Ovary (tissue), 7 donors: ENCODE measurements at regions not wholly inside any gene's neighbourhood (a gene's known extent, or its start where the extent isn't known, plus 50 kb on each side); places are given as distances from the start of the nearest gene placed in this dataset.

Experiments
- DNase-seq, 5 donors: peaks; one replicate each; pipeline ENCODE4 v3.0.0-alpha.2; 2019 to 2020
- H3K27ac ChIP-seq, 2 donors: fragments of 200-600 bp; one replicate each; pipeline versions ENCODE4 v1.5.1 to v1.8.0; 2019 to 2022
- H3K27me3 ChIP-seq: fragments of 200-600 bp; one replicate; pipeline ENCODE4 v1.8.0; 2022
- H3K36me3 ChIP-seq: fragments of 200-600 bp; sonication (generic); one replicate; pipeline ENCODE4 v1.5.1; 2019
- H3K4me1 ChIP-seq: one replicate; pipeline ENCODE4 v1.8.1; 2013; ENCODE audit warnings: mild to moderate bottlenecking, moderate library complexity; ENCODE audit not compliant: insufficient read depth
- H3K4me3 ChIP-seq: fragments of 200-600 bp; sonication (generic); one replicate; pipeline ENCODE4 v1.5.1; 2017
- H3K9me3 ChIP-seq, 2 donors: fragments of 200-600 bp in 1 of 2; sonication (generic) in 1 of 2; one replicate each; pipeline versions ENCODE4 v1.5.1 to v1.8.1; 2013 to 2019; ENCODE audit warnings: mild to moderate bottlenecking in 1 of 2, moderate library complexity in 1 of 2
- EP300 ChIP-seq: sonication (generic); formaldehyde crosslinking; IDR thresholded peaks from one replicate; pipeline ENCODE4 v1.6.1; 2017; ENCODE audit warnings: antibody characterized with exemption
- POLR2A ChIP-seq: fragments of 450-650 bp; IDR thresholded peaks from one replicate; pipeline ENCODE4 v1.6.1; 2017; ENCODE audit warnings: antibody characterized with exemption, mild to moderate bottlenecking, moderate library complexity
- WGBS, 3 donors: extraction: QIAGEN DNeasy Blood & Tissue Kit in 1 of 3; methylation state at CpG; one replicate each; pipeline versions ENCODE4 v1.1.5 to v1.1.7; 2013 to 2017; 5-methylcytosine and 5-hydroxymethylcytosine counted together
- intact Hi-C, 4 donors: fragments of 100-400 bp; cut with DNase I; formaldehyde crosslinking; loops; one replicate each; pipeline versions ENCODE4 v1.11.0 to v1.15.1; 2022 to 2023
- TF ChIP-seq, protein P1 (sequence below), 3 donors: fragments of 450-650 bp in 2 of 3; fragments of 200-600 bp in 1 of 3; IDR thresholded peaks; one replicate each; pipeline versions ENCODE4 v1.5.1 to v1.8.0; 2016 to 2022; ENCODE audit warnings: antibody characterized with exemption in 3 of 3, mild to moderate bottlenecking in 1 of 3
- donor health status: DM: no; HTN: no; CAD: no; lungs with moderate emphysema.
- donor health status: DM: no; HTN: no; CAD: no.
- donor health status: Bipolar disorder and iron deficiency.
- donor health status: DM: no; HTN: no; CAD: no.
- donor health status: DM: yes; HTN: yes; CAD: no.

DNA sequence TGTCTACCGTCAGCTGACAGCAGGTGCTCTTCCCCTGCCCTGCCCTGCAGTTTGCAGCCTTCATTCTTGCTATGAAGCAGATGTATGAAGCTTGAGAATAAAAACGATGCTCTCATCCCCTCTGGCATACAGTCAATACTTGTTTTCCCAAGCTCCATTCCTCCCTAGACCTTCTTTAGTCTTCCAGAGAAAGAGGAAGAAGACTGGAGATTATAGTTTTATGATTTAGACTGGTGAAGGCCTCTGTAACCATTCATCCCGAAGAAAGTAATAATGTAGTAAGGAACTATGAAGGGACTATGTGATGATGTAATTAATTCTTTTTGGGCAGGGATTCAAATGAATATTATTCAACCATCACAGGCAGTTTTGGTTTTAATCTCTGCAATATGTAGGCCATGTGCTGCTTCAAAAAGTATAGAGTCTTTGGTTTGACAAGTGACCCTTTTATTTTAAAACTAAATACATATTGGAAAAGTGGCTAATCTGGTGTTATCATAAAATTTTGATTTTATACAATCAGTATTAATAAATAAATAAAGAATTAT, 242.4 kb upstream of the KIAA1217 start:
- no peak overlapping the region for H3K4me3 ChIP-seq
- H3K27ac ChIP-seq, result no peak overlapping the region
- H3K4me1 ChIP-seq, result no peaks in the 10 kb centered on the region
- H3K36me3 ChIP-seq, result no peaks in the 10 kb centered on the region
- intact Hi-C loops, result no loop called here
- no peaks in the 10 kb centered on the region for H3K9me3 ChIP-seq
- H3K27me3 ChIP-seq, result no peaks in the 10 kb centered on the region
- WGBS, 3 donors, result 23 to 37% (median 37%) methylated on average over 3 of the region's 3 CpGs
- no peak for DNase-seq
- TF ChIP-seq, protein P1, sequence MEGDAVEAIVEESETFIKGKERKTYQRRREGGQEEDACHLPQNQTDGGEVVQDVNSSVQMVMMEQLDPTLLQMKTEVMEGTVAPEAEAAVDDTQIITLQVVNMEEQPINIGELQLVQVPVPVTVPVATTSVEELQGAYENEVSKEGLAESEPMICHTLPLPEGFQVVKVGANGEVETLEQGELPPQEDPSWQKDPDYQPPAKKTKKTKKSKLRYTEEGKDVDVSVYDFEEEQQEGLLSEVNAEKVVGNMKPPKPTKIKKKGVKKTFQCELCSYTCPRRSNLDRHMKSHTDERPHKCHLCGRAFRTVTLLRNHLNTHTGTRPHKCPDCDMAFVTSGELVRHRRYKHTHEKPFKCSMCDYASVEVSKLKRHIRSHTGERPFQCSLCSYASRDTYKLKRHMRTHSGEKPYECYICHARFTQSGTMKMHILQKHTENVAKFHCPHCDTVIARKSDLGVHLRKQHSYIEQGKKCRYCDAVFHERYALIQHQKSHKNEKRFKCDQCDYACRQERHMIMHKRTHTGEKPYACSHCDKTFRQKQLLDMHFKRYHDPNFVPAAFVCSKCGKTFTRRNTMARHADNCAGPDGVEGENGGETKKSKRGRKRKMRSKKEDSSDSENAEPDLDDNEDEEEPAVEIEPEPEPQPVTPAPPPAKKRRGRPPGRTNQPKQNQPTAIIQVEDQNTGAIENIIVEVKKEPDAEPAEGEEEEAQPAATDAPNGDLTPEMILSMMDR (IDR thresholded peaks at IDR 0.05), result no peak
- TF ChIP-seq POLR2A (no peak), EP300 (no peak)

DNA sequence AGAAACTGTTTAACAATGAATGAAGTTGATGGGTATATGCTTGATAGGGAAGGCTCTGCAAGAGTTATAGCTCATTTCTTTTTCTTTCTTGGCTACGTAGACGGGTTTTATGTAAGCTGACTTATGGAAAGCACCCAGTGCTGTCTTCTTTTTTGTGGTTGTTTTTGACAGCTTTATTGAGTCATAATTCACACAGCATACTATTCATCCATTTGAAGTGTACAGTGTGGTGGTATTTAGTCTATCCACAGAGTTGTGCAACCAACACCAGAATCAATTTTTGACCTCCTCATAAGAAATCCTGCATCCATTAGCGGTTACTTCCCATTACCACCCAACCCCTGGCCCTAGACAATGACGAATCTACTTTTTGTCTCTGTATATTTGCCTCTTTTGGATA, 240.6 kb upstream of the KIAA1217 start:
- Histone ChIP-seq H3K27ac (no peak overlapping the region), H3K36me3 (no peaks in the 10 kb centered on the region), H3K27me3 (no peaks in the 10 kb centered on the region), H3K9me3 (no peaks in the 10 kb centered on the region), H3K4me1 (no peaks in the 10 kb centered on the region), H3K4me3 (no peak overlapping the region)
- WGBS, 3 donors, result 76 to 78% (median 77%) methylated on average over 4 of the region's 4 CpGs
- intact Hi-C loops, result no loop called here
- no peak for DNase-seq
- TF ChIP-seq, protein P1 (IDR thresholded peaks at IDR 0.05), result no peak
- TF ChIP-seq POLR2A (no peak), EP300 (no peak)

DNA sequence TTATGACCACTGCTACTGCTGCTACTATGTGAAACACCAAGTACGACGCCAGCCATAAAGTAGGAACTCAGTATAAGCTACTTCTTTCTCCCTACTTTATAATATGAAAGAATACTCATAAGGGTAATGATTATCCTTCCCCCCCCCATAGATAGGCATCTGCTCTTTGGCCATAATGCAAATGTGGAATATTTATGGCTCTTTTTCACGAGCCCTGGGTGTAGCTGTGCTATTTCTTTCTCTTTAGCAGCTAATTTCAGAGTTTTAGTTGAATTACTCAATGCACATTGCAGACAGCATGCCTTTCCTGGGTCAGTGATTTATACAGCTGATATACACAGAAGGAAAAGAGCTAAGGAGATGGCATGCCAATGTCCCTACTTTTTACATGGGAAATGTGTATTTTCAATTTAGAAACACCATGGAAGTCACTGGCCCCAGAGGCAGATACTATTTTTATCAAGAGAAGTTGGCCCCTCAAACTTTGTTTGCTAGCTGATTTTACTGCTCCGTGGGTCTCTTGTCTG, 234.1 kb upstream of the KIAA1217 start:
- intact Hi-C loops, result no loop called here
- no peak overlapping the region for H3K27ac ChIP-seq
- 61 to 69% (median 68%) methylated on average over 4 of the region's 4 CpGs for WGBS, 3 donors
- no peaks in the 10 kb centered on the region for H3K9me3 ChIP-seq
- no peaks in the 10 kb centered on the region for H3K36me3 ChIP-seq
- no peak for DNase-seq
- H3K27me3 ChIP-seq, result no peaks in the 10 kb centered on the region
- TF ChIP-seq, protein P1 (IDR thresholded peaks at IDR 0.05), result no peak
- TF ChIP-seq EP300 (no peak), POLR2A (no peak)
- H3K4me1 ChIP-seq, result no peaks in the 10 kb centered on the region
- no peak overlapping the region for H3K4me3 ChIP-seq

DNA sequence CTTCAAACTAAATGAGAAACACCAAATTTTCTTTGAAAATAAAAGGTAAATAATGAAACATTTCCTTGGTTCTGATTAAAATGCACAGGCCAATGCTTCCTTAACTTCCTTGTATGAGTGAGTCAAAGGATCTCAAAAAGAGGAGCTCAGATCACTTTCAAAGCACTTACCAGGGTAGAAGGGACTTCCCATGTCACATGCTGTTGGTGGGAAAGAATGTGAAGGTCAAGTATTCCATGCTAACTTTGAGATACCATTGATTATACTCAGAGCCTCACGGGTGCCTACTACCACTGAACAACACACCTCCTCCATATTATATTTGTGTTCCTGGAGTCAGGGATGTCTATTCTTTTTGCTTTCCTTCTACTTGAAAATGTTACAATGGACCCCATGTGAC, 233.5 kb upstream of the KIAA1217 start:
- intact Hi-C loops, result no loop called here
- no peaks in the 10 kb centered on the region for H3K9me3 ChIP-seq
- 48 to 80% (median 72%) methylated on average over 1 of the region's 1 CpG for WGBS, 3 donors
- no peak overlapping the region for H3K4me3 ChIP-seq
- no peaks in the 10 kb centered on the region for H3K4me1 ChIP-seq
- no peak for TF ChIP-seq POLR2A
- no peak for TF ChIP-seq EP300
- TF ChIP-seq, protein P1 (IDR thresholded peaks at IDR 0.05), result no peak
- no peak for DNase-seq
- no peaks in the 10 kb centered on the region for H3K36me3 ChIP-seq
- no peaks in the 10 kb centered on the region for H3K27me3 ChIP-seq
- no peak overlapping the region for H3K27ac ChIP-seq
